Stimulated activated CD8-positive, alpha-beta memory T cell treated with anti-CD3 and anti-CD28 coated beads, Interleukin-4, amount 100 ng/mL, for 4 hours (primary cell): ENCODE measurements at regions not wholly inside any gene's neighbourhood (a gene's known extent, or its start where the extent isn't known, plus 50 kb on each side); places are given as distances from the start of the nearest gene placed in this dataset.

ENCODE experiments used
- DNase-seq, 2 donors: peaks; one replicate each; pipeline ENCODE4 v3.0.0-alpha.2; 2020; ENCODE audit warnings: low read depth in 2 of 2, low spot score in 1 of 2

DNA sequence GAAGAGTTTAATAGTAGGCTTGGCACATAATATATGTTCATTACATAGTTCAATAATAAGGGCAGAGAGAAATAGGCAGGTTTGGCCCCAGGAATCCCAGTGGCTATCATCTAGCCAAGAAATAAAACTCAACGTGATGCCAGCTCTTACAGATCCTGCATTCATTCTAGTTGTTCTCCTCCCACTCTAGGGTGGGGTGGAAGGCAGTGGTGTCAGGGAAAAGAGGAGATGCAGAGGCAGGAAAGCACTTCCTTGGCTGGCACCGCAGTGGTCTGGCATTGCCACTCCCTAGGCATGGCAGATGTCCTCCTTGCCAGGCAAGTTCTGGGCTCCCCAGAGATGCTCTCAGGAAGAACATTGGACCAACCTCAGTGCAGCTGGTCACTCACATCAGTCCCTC, 383.6 kb downstream of the GRIN2B start:
- no peak for DNase-seq

GRCh38 chr12:13597166-13597565, 384.2 kb downstream of the GRIN2B start:
- DNase-seq = no peak

GRCh38 chr12:13596714-13597113, 384.7 kb downstream of the GRIN2B start:
- DNase-seq = no peak

DNA sequence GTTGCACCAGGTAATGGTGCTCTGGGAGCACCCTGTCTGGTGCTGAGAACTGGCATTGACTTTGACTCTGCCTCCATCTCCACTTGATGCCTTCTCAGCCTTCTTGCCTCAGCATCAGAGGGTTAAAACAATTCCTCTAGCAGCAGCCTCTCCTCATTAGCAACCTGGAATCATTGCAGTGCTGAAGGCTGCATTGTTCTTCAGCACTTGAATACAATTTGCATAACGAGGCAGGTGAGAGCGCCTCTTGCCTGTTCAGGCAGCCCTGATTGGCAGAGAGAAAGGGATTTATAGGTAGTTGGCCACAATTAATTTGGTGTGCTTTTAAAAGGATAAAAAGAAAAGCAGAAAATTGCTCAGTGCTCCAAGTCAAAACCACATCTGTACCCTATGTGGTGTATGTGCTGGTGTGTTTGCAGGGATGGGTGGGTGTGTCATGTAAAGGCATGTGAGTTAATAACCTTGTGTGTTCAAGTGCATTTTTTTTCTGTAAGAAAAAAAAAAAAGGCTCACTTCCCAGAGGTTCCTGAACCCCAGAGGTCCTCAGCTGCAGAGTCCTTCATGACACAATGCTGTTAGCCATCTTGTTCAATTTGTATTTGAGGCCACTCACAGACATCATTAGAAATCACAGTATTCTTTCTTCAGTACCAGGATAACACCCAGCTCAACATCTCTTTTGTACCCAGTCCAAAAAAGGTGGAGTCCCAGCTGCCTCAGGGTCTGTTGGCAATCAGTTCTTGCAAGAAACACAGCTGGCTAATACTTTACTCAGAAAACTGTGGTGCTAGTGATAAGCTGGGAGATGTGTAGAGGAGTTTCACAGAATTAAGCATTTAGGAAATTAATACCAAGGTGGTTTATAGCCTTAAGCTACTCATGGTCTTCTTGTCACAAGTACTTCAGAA, 385.6 kb downstream of the GRIN2B start:
- no peak for DNase-seq

DNA sequence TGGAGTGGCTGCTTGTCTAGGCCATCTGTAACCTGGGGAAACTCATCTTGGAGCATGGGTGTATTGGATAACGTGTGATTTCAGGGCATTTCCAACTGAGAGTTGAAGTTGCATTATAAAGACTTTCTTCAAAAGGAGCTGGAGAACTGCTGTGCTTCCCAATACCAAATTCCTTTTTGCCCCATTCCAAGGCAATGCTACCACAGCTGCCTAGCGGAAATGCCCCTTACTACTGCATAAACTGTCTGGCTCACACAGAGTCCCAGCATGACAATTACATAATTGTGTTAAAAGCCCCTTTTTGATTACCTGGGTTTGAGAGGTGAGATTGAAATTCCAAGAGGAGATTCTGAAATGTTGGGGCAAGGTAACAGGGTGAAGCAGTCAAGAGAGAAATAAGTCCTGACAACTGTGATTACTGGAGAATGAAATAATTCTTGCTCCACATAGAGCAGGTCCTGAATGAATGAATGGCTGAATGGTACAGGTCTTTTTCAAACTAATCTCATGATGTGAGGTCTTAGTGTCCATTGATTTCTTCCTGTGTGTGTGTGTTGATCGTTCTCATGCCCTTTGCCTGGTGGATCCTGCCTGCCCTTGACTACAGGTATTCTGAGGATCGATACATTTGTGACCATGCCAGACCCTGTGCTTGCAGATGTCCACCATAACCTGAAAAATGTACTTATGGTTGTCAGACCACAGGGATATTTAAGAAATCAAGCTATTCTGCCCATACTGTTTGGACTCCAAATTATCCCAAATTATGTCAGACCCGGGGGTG, 386.5 kb downstream of the GRIN2B start:
- no peak for DNase-seq

DNA sequence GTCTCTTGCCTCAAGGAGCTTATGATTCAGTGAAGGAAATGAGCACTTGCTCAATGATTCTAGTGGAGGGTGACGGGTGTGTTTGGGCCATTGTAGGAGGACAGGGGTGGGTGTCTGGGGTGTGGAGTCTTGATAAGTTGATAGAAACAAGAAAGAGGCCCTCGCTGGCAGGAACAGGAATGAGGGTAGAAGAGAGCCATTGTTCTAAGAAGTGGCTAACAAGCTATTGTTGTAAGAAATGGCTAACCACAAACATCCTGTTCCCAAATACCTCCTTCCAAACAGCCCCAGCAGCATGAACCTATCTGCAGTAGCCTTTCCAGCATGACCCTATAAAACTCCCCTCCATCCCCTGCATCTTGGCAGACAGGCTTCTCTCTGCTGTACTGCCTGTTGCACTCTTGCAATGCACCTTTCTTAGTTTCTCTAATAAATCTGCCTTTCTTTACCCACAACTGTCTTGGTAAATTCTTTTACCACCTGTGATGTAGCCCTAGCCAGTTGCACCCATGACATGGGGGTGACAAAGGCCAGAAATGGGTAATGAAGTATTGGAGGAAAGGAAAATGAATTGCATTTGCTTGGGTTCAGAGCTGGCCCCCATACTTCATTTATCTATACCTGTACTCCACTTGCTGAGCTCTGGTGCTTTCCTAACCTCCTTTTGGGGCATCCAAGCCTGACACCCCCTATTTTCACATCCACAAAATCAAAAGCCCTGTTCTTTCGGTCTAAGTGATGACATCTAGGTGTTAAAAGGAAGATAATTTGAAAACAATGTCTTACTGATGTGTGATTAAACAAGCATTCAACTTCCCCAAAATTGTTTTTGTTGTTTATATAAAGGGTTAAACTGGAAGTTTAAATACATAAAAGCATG, 389.1 kb downstream of the GRIN2B start:
- DNase-seq = no peak

DNA sequence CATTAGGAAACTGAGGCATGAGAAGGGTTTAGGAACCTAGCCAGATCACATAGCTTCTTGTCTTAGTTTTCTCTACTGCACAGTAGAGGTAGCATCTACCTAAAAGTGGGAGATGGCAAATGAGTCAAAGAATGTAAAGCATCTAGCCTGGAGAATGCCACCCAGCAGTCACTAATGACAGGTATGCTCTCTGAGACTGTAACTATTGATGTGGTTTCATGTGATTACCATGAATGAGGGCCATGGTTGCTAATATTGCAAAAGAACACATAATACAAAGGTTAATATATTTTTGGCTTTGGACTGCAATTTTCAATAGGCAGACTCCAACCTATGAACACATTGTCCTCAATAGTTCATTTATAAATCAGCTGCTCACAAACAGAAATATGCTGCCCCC, 389.9 kb downstream of the GRIN2B start:
- no peak for DNase-seq

- no peak for DNase-seq
Measured at GRCh38 chr12:13591059-13591458, 390.3 kb downstream of the GRIN2B start.

DNA sequence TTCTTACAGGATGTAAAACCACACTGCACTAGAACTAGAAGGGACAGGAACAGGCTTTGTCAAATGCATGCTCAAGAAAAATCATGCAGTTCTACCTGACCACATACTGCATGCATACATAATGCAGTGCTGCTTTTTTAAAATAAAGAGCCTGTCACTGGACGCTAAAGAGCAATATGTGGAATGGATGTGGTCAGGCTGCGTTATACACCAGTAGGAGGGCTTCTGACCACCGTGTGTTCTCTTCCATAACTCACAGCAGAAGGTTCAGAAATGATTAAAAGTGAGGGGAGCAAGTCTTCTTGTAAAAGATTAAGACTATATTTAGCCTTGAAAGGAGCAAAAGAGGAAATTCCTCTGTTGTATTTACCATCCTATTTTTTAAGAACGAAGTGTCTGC, 392.0 kb downstream of the EMP1 start:
- DNase-seq = no peak

- DNase-seq = no peak
Measured at GRCh38 chr12:13587721-13588390, 391.3 kb downstream of the EMP1 start.

GRCh38 chr12:13586361-13586760, 389.8 kb downstream of the EMP1 start:
- no peak for DNase-seq

DNA sequence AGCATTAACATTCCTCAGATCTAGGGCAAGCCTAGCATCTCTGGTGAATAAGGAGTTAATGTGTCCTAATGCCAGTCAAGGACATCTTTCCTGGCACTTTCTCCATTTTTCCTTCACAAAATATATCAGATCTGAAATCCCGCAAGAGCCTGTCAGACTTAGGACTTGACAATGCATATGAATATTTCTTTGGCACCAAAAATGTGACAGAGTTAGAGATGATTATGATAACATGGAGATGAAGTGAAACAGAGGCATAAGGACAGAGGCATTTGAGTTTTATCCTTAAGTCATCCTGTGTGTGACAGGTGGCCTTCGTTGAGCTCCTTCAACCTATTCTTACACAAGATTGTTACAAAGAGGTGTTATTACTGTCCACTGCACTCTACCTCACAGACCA, 388.0 kb downstream of the EMP1 start:
- DNase-seq = no peak

GRCh38 chr12:13583630-13584029, 387.1 kb downstream of the EMP1 start:
- DNase-seq = no peak

DNA sequence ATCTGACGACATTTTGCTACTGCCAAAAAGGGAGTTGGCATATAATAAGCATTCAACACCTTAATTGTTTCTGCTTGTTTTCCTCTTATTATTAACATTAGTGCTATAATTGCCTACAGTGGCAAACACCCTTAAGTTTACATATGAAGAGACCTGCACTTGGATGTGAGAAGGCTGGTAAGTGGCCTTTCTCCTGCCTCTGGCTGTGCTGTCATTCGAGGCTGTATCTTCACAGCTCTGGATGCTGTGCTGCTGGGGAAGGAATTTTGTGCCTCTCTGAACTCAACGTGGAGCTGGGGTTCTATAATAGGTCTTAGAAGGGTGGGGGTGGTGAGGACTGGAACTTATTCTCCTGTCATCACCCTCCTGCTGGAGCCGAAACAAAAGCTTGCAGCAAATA, 385.9 kb downstream of the EMP1 start:
- no peak for DNase-seq

GRCh38 chr12:13581031-13581430, 384.5 kb downstream of the EMP1 start:
- no peak for DNase-seq

DNA sequence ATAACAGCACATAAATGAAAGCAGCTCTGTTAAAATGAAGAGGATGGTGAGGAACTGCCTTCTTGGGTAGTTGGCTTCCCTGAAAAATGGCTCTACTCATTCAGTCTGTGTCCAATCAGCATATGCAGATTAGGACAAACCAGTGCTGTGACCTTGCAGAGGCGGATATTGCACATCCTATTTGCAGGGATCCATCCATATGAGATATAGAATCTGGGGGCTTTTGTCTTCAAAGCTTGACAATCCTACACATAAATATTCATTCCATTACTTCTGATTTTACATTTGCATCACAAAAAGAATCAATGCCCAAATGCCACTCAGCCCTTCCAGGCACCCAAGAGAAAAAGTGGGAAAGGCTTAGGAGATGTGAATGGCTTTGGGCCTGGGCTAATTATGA, 383.7 kb downstream of the EMP1 start:
- DNase-seq = no peak

GRCh38 chr12:13576935-13577500, 380.5 kb downstream of the EMP1 start:
- no peak for DNase-seq

GRCh38 chr12:13573698-13574321, 377.3 kb downstream of the EMP1 start:
- no peak for DNase-seq

DNA sequence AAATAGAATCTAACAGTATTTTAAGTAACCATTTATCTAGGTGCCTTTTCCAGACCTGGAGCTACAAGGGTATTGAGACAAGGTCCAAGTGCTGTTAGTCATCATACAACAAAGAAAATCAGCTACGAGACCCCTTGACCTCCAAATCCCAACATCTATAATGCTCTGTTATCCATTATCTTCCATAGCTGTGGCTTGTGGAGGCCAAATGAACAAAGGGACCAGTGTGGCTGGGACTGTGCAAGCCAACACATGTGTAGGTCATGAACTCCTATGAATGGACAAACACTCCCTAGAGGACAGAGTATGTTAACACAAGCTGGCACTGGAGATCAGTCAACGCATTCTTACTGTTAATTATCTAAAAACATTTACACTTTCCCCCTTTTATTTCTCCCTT, 374.5 kb downstream of the EMP1 start:
- DNase-seq = no peak
